GM21786 (cell line): ENCODE measurements at regions not wholly inside any gene's neighbourhood (a gene's known extent, or its start where the extent isn't known, plus 50 kb on each side); places are given as distances from the start of the nearest gene placed in this dataset.
"Not testable (repeated sequence)": the region's sequence is repeated elsewhere in the genome, so short reads cannot be mapped to it uniquely, and the experiment has no call there.

Source experiments
- ATAC-seq: cut with Tn5 transposase; IDR thresholded peaks from one replicate; pipeline ENCODE4 v1.9.1; 2021; ENCODE audit not compliant: unreplicated experiment

DNA sequence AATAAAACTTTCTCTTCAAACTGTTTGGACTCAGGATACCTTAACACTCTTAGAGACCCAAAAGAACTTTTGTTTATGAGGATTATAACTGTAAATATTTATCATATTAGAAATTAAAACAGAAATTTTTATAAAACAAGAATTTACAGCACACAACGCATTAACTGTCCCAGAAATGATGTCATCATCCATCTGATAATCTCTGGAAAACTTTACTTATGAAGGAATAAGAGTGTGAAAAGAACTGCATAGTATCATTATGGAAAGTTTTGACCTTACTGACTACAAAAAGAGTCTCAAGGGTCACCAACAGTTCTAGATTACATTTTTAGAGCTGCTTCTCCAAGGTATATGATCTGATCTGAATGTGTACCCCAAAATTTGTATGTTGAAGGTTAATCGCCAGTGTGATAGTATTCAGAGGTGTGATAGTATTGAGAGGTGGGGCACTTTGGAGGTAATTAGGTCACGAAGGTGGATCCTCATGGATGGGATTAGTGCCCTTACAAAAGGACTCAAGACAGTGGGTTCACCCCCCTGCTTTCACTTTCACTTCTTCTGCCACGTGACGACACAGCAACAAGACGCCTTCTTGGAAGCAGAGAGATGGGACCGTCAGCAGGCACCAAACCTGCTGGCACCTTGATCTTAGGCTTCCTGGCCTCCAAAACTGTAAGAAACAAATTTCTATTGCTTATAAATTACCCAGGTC is 95.7 kb upstream of the NR5A2 start:
- no peak for ATAC-seq

- ATAC-seq = no peak
These were observed 95.0 kb upstream of the NR5A2 start for GRCh38 chr1:199932462-199932861.

- no peak for ATAC-seq
These were observed 91.1 kb upstream of the NR5A2 start for GRCh38 chr1:199936441-199936840.

DNA sequence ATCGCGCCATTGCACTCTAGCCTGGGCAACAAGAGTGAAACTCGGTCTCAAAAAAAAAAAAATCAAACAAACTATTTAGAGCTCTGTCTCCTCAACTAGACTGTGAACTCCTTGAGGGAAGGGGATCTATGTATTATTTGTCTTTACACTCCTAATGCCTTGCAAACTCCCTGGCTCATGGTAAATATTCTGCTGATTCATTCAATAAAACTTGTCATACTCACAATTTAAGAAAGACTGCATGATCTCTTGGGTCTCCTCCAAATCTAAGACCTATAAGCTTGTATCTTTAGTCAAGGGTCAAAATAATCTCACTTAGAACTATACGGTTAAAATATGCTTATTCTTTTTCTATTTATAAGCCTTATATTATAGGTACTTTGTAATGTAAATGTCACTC is 90.3 kb upstream of the NR5A2 start:
- no peak for ATAC-seq

- ATAC-seq = no peak
These were observed 89.8 kb upstream of the NR5A2 start for GRCh38 chr1:199937661-199938060.

GRCh38 chr1:199944986-199945385 is 82.5 kb upstream of the NR5A2 start:
- no peak for ATAC-seq

- ATAC-seq = no peak
These were observed 81.9 kb upstream of the NR5A2 start for GRCh38 chr1:199945591-199945990.

GRCh38 chr1:199946305-199947155 is 81.0 kb upstream of the NR5A2 start:
- no peak for ATAC-seq

GRCh38 chr1:199948587-199949280 is 78.8 kb upstream of the NR5A2 start:
- ATAC-seq = no peak

- ATAC-seq = not testable (repeated sequence)
These were observed 76.5 kb upstream of the NR5A2 start for GRCh38 chr1:199951005-199951404.

DNA sequence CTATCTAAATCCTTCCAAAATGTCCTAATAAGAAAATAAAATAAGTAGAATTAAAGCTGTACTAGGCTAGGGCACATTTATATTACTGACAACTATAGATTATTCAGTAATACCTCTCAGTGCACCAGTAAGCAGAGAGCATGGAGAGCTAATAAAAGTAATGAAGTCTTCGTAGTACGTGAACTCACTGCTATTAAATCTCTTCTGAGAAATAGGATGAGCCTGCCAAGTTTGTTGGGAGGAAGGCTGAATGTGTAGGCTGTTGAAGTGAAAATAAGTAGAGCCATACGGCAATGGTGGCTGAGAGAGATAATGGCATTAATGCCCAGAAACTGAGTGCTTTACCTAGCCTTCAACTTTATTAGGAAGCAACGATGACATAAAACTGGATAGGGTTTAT is 73.9 kb upstream of the NR5A2 start:
- no peak for ATAC-seq

DNA sequence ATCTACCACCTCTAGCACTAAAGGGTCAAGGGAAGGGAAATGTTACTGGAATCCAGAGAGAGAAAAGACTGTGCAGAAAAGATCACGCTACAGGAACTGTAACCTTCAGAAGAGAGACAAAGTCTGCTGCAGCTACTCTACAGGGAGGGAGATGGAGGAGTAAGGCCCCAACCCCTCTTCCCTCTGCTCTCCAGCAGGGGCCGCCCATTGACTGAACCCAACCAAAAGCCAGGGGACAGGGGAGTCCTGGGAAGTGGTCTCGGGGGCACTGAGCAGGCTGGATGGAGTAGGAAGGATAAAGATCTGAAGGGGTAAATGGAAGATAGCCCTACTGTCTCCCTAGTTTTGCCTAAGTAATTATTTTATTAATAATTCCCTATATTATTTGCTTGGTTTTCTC is 72.8 kb upstream of the NR5A2 start:
- no peak for ATAC-seq

GRCh38 chr1:199955235-199955634 is 72.3 kb upstream of the NR5A2 start:
- no peak for ATAC-seq

DNA sequence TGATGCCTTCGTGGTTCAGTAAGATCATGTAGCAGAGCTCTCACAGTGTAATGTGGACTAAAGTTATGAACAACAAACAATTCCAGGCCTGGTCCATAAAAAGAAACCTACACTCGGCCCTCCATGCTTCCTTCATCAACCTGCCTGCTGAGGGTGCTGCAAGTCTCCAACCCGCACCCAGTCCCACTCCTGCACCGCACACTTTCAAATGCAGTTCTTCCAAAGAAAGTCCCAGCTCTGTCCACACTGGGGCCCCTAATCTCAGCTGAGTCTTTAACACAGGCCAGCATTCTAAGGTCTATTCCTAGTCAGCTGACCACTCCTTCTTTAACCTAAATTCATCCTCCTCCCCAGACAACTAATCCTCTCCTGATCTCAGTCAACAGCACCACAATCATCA is 71.5 kb upstream of the NR5A2 start:
- no peak for ATAC-seq

GRCh38 chr1:199959033-199959774 is 68.3 kb upstream of the NR5A2 start:
- ATAC-seq = no peak

DNA sequence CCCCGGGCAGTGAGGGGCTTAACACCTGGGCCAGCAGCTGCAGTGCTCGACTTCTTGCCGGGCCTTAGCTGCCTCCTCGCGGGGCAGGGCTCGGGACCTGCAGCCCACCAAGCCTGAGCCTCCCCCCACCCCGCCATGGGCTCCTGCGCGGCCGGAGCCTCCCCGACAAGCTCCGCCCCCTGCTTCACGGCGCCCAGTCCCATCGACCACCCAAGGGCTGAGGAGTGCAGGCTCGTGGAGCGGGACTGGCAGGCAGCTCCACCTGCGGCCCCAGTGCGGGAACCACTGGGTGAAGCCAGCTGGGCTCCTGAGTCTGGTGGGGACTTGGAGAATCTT is 67.8 kb upstream of the NR5A2 start:
- ATAC-seq = no peak

- no peak for ATAC-seq
These were observed 57.4 kb upstream of the NR5A2 start for GRCh38 chr1:199970125-199970524.

- no peak for ATAC-seq
These were observed 50.9 kb upstream of the NR5A2 start for GRCh38 chr1:199976496-199977144.
